ENCODE measurements at regions not wholly inside any gene's neighbourhood (a gene's known extent, or its start where the extent isn't known, plus 50 kb on each side); places are given as distances from the start of the nearest gene placed in this dataset.
A peak's percentile ranks its signal among the peaks of the same experiment; 100 is the strongest.

DNA sequence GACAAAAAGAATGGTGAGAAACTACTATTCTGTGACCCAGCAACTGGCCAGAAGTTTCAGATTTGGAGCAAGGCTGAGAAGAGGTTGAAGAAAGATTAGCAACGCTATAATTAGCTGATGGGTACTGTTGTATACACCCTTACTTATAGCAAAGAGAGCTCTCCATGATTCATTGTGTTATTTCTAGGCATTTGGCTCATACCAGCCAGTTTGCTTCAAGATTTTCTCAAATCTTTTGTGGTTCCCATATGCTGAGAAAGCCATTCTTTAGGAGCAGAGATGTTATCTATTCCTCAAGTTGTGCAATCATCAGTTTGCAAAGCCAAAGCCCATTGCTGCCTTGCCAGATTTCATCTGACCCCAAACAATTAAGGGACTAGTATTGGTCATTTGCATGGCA lies 179.4 kb downstream of the ETS1 start:
- Histone ChIP-seq H3K4me3 (no peak overlapping the region), H3K36me3 (no peaks in the 10 kb centered on the region), H3K4me1 (peaks cover 0 to 5% of the 10 kb centered on the region in 2 donors), H3K27ac (no peak overlapping the region), H3K9me3 (no peaks in the 10 kb centered on the region), H3K27me3 (no peaks in the 10 kb centered on the region)
- intact Hi-C loops (cut with DNase I) = no loop called here
- DNase-seq (ENCODE audit: low spot score in 2 of 2) = no peak
- TF ChIP-seq CTCF (IDR thresholded peaks at IDR 0.05) = no peak

DNA sequence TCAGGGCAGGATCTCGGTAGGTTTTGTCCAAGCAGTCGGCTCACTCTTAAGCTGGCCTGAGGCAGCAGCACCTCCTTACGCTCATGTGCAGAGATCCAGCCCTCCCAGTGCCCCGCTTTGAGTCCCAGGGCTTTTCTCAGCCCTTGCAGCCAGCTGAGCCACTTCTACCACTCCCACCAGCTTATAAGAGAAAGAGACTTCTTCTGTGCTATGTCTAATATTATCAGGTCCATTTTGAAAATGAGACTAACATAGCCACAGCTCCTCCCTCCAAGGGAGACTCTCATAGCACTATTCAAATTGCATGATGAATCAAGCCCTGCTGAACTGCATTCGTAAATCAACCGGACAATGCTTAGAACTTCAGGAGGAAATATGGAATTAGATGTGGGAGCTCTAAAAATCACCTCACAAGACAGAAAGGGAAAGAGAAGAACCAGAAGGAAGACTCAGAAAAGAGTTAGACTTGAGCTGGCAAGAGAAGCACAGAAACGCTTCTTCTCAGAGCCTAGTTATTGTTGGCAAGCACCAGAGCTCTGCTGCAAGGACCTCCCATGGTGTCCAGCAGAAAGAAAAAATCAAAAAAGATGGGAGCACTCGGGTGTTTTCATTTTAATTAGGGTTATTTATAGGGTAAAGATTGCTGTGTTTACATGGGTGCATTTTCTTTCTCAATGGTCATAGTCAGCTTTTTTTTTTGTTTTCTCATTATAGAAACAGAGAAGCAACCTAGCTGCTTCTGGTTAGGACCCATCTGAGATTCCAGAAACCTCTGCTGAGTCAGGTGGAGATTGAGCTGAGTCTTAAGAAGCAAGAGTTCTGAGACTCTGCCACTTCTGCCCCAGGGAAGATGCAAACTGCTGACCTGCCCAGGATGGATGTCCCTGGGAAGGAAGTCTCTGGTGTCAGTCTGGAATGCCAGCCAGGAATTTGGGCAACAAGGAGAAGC lies 181.4 kb downstream of the ETS1 start:
- Histone ChIP-seq H3K27ac (no peak overlapping the region), H3K9me3 (no peaks in the 10 kb centered on the region), H3K4me3 (no peak overlapping the region), H3K4me1 (peaks cover 0 to 5% of the 10 kb centered on the region in 2 donors), H3K27me3 (no peaks in the 10 kb centered on the region), H3K36me3 (no peaks in the 10 kb centered on the region)
- intact Hi-C loops (cut with DNase I) = no loop called here
- DNase-seq (ENCODE audit: low spot score in 2 of 2) = no peak
- peak in 1 of 3 experiments; percentile 12 for TF ChIP-seq CTCF (IDR thresholded peaks at IDR 0.05)

- no peak for DNase-seq (ENCODE audit: low spot score in 2 of 2)
- Histone ChIP-seq H3K27me3 (no peaks in the 10 kb centered on the region), H3K4me3 (no peak overlapping the region), H3K36me3 (no peaks in the 10 kb centered on the region), H3K9me3 (no peaks in the 10 kb centered on the region), H3K27ac (no peak overlapping the region), H3K4me1 (peaks cover 0 to 5% of the 10 kb centered on the region in 2 donors)
- intact Hi-C loops (cut with DNase I) = no loop called here
- no peak for TF ChIP-seq CTCF (IDR thresholded peaks at IDR 0.05)
These were observed 182.2 kb downstream of the ETS1 start for GRCh38 chr11:128405112-128405511.

DNA sequence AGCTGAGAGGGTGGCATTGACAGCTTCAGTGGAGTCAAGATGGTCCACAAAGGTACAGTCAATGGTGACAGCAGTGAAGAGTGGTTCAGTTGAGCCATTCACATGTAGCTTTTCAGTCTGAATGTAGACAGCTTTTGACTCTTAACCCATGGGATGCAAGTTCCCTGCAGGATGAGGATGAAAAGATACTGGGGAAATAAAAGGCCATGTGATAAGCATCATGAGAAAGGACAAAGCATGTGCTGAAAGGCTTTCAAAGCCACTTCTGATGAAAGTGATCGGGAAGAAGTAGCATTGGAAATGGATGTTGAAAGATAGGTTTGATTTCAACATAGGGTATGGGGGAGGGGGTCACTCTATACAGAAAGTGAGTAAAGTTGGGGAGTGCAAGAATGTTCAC lies 182.9 kb downstream of the ETS1 start:
- no peak for DNase-seq (ENCODE audit: low spot score in 2 of 2)
- Histone ChIP-seq H3K4me3 (no peak overlapping the region), H3K4me1 (peaks cover 0 to 5% of the 10 kb centered on the region in 2 donors), H3K27me3 (no peaks in the 10 kb centered on the region), H3K27ac (no peak overlapping the region), H3K9me3 (no peaks in the 10 kb centered on the region), H3K36me3 (no peaks in the 10 kb centered on the region)
- TF ChIP-seq CTCF (IDR thresholded peaks at IDR 0.05) = no peak
- intact Hi-C loops (cut with DNase I) = no loop called here

- no peak for DNase-seq (ENCODE audit: low spot score in 2 of 2)
- no peak overlapping the region for H3K27ac ChIP-seq
These were observed 186.8 kb downstream of the ETS1 start for GRCh38 chr11:128400382-128401203.

More at GRCh38 chr11:128400382-128401203, 186.8 kb downstream of the ETS1 start:
- H3K4me3 ChIP-seq = no peak overlapping the region
- H3K36me3 ChIP-seq = no peaks in the 10 kb centered on the region
- H3K27me3 ChIP-seq = no peaks in the 10 kb centered on the region
- intact Hi-C loops (cut with DNase I) = no loop called here
- no peaks in the 10 kb centered on the region for H3K9me3 ChIP-seq
- H3K4me1 ChIP-seq = no peaks in the 10 kb centered on the region
- TF ChIP-seq CTCF (IDR thresholded peaks at IDR 0.05) = no peak
